Osteoblast (primary cell): ENCODE measurements at regions not wholly inside any gene's neighbourhood (a gene's known extent, or its start where the extent isn't known, plus 50 kb on each side); places are given as distances from the start of the nearest gene placed in this dataset.

Experiments
- DNase-seq: peaks from one replicate; pipeline ENCODE4 v3.0.0; 2011; ENCODE audit warnings: low spot score, mixed read lengths; ENCODE audit not compliant: insufficient read length; ENCODE audit errors: missing footprints
- H2AFZ ChIP-seq: 2 replicates; pipeline ENCODE4 v1.6.0; 2011; ENCODE audit warnings: mild to moderate bottlenecking, low read length
- H3K27ac ChIP-seq: 2 replicates; pipeline ENCODE4 v1.5.1; 2011; ENCODE audit warnings: mild to moderate bottlenecking, low read depth, low read length, moderate library complexity
- H3K27me3 ChIP-seq: 2 replicates; pipeline ENCODE4 v1.6.0; 2012; ENCODE audit warnings: mild to moderate bottlenecking, control low read depth, inconsistent platforms, low read length, moderate library complexity; ENCODE audit not compliant: insufficient read depth
- H3K36me3 ChIP-seq: 2 replicates; pipeline ENCODE4 v1.5.1; 2011; ENCODE audit warnings: mild to moderate bottlenecking, low read length, control low read depth, moderate library complexity; ENCODE audit not compliant: insufficient read depth
- H3K4me1 ChIP-seq: 2 replicates; pipeline ENCODE4 v1.5.1; 2011; ENCODE audit warnings: mild to moderate bottlenecking, low read length, control low read depth, moderate library complexity; ENCODE audit not compliant: insufficient read depth
- H3K4me2 ChIP-seq: 2 replicates; pipeline ENCODE4 v1.6.0; 2011; ENCODE audit warnings: mild to moderate bottlenecking, low read length; ENCODE audit not compliant: insufficient read depth
- H3K4me3 ChIP-seq: fragments of 200-600 bp; sonication (generic); 3 replicates; pipeline ENCODE4 v1.5.1; 2012; ENCODE audit warnings: mild to moderate bottlenecking, low read length, inconsistent platforms; ENCODE audit not compliant: insufficient read depth
- H3K79me2 ChIP-seq: 2 replicates; pipeline ENCODE4 v1.6.0; 2012; ENCODE audit warnings: mild to moderate bottlenecking, low read length, control low read depth, inconsistent platforms; ENCODE audit not compliant: insufficient read depth
- H3K9me3 ChIP-seq: 2 replicates; pipeline ENCODE4 v1.5.1; 2011; ENCODE audit warnings: low read depth, low read length, control low read depth
- H4K20me1 ChIP-seq: 2 replicates; pipeline ENCODE4 v1.6.0; 2012; ENCODE audit warnings: mild to moderate bottlenecking, low read length, control low read depth; ENCODE audit not compliant: insufficient read depth
- TF ChIP-seq, protein P1 (sequence below): IDR thresholded peaks from 2 replicates; pipeline ENCODE4 v1.5.1; 2011; ENCODE audit warnings: mild to moderate bottlenecking, low read depth, low read length, moderate library complexity; ENCODE audit errors: extremely low read depth

DNA sequence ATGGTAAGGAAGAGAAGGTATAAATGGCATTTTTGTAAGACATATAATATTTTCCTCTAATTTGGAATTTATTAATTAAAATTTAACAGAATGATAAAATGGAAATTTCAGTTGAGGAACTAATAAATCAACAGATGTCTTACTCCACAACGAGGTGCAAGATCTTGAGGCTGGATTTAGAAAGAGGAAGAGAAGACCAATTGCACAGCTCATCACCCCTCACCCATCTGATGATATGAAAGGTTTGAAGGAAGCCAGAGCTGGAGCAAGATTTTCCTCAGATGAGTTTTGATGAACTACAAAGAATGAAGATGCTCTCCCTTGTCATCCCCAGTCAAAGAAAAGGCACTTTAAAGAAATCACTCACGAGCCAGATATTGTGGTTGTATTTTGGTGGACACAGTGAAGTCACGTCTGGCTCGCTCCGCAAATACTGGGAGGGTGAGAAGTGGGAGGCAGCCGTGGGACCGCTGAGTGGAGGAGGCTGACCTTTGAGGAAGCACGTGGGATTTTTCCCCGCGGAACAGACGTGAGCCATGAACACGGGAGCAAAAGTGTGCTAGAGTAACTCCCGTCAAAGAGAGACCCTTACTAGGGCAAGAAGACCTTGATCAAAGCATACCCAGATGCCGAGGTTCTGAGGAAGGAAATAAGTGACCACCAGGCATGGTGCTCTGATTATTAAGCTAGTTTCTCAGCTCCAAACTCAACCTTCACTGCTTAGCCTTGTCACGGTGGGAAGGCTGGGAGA lies 511.4 kb downstream of the RNF144A start:
- Histone ChIP-seq H3K27me3 (peaks cover 11% of the 10 kb centered on the region), H3K79me2 (no peaks in the 10 kb centered on the region), H3K36me3 (no peaks in the 10 kb centered on the region), H3K9me3 (no peaks in the 10 kb centered on the region), H4K20me1 (no peaks in the 10 kb centered on the region), H2AFZ (no peak overlapping the region), H3K27ac (no peak overlapping the region), H3K4me2 (no peak overlapping the region), H3K4me1 (no peaks in the 10 kb centered on the region), H3K4me3 (no peak overlapping the region)
- TF ChIP-seq, protein P1, sequence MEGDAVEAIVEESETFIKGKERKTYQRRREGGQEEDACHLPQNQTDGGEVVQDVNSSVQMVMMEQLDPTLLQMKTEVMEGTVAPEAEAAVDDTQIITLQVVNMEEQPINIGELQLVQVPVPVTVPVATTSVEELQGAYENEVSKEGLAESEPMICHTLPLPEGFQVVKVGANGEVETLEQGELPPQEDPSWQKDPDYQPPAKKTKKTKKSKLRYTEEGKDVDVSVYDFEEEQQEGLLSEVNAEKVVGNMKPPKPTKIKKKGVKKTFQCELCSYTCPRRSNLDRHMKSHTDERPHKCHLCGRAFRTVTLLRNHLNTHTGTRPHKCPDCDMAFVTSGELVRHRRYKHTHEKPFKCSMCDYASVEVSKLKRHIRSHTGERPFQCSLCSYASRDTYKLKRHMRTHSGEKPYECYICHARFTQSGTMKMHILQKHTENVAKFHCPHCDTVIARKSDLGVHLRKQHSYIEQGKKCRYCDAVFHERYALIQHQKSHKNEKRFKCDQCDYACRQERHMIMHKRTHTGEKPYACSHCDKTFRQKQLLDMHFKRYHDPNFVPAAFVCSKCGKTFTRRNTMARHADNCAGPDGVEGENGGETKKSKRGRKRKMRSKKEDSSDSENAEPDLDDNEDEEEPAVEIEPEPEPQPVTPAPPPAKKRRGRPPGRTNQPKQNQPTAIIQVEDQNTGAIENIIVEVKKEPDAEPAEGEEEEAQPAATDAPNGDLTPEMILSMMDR, result no peak
- DNase-seq, result peak; percentile 86

DNA sequence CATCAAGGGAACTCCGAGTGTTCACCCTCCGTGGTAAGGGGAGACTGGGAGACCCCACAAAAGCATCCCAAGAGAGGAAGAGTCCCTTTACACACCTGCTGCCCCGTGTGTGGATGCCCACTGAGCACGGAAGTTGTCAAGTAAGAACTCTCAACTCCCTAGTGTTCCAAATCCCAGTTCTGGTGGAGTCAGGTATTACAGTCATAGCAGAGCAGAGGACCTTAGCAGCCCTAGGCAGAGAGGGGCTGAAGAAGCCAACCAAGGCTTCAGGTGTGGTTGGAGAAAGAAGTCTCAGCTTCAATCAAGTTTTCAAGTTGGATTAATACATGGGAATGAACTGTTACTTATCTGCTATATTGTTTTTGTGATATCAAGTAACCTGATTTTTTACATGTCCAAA lies 512.5 kb downstream of the RNF144A start:
- H3K27me3 ChIP-seq, result peaks cover 11% of the 10 kb centered on the region

DNA sequence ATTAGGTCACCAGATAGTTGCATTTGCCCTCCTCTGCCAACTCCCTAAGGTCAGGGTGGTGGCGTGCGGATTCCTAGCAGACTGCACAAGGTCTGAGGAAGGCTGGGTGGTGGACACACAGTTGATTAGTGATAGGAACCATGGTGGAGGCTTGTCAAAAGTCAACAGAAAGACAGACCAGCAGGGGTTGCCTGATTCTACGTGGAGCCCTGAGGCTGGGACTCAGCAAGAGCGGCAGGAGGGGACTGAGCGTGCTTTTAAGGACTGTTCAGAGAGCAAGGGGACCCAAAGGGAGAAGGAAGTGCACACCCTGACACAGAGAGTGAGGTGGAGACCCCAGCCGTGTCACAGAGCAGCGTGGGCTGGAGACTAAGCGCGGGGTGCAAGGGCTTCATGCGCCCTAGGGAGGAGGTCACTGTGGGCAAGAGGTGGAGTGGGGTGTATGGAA lies 513.2 kb downstream of the RNF144A start:
- no peak for DNase-seq
- H3K27me3 ChIP-seq, result peaks cover 11% of the 10 kb centered on the region
- H3K9me3 ChIP-seq, result no peaks in the 10 kb centered on the region
- H3K36me3 ChIP-seq, result no peaks in the 10 kb centered on the region
- H3K4me2 ChIP-seq, result no peak overlapping the region
- no peaks in the 10 kb centered on the region for H3K4me1 ChIP-seq
- TF ChIP-seq, protein P1, result no peak
- no peaks in the 10 kb centered on the region for H4K20me1 ChIP-seq
- H2AFZ ChIP-seq, result no peak overlapping the region
- H3K27ac ChIP-seq, result no peak overlapping the region
- no peaks in the 10 kb centered on the region for H3K79me2 ChIP-seq
- no peak overlapping the region for H3K4me3 ChIP-seq

More for the DNA sequence above, 512.5 kb downstream of the RNF144A start:
- TF ChIP-seq, protein P1, result no peak
- no peak overlapping the region for H3K4me2 ChIP-seq
- no peak overlapping the region for H2AFZ ChIP-seq
- no peaks in the 10 kb centered on the region for H3K79me2 ChIP-seq
- H3K27ac ChIP-seq, result no peak overlapping the region
- no peak for DNase-seq
- no peaks in the 10 kb centered on the region for H3K4me1 ChIP-seq
- no peaks in the 10 kb centered on the region for H3K9me3 ChIP-seq
- no peaks in the 10 kb centered on the region for H4K20me1 ChIP-seq
- H3K4me3 ChIP-seq, result no peak overlapping the region
- H3K36me3 ChIP-seq, result no peaks in the 10 kb centered on the region

DNA sequence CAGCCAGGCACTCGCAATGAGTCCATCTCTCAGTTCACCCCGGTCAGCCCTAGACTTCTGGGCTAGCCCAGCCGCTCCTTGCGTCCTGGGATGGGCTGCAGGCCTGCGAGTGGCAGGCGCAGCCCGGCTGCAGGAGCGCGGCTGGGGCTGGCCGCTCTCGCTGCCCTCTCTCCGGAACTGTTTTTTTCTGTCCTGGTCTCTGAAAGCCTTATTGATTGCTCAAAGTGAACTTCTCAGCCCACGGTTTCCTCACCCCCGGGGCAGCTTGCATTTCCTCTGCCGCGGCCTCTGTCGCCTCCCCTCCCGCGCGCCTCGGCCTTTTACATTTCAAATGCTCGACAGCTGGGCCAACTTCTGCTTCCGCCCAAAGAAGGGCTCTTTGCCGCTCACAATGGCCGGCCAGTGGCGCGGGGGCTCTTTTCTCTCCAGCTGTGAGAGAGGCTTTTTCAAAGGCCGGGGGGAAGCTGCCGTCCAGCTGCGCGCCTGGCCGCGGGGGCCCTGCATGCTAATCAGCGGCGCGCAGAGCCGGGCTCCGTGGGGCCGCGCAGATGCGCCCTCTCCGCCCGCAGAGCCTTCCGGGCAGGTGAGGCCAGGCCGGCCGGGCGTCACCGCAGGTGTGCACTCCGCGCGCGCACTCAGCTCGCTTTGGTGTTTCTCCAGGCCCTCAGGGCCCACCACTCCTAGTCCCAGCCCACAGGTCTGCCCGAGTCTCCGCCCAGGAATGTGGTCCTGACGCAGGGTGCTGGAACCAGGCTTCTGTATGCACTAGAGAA lies 513.8 kb downstream of the RNF144A start:
- peaks cover 7% of the 10 kb centered on the region for H3K27me3 ChIP-seq
- TF ChIP-seq, protein P1, result no peak
- H3K27ac ChIP-seq, result no peak overlapping the region
- H4K20me1 ChIP-seq, result no peaks in the 10 kb centered on the region
- H3K9me3 ChIP-seq, result no peaks in the 10 kb centered on the region
- H2AFZ ChIP-seq, result no peak overlapping the region
- peak overlapping the region; percentile 26 for H3K4me3 ChIP-seq
- DNase-seq, result peak; percentile 61
- H3K4me1 ChIP-seq, result no peaks in the 10 kb centered on the region
- H3K36me3 ChIP-seq, result no peaks in the 10 kb centered on the region
- no peak overlapping the region for H3K4me2 ChIP-seq
- no peaks in the 10 kb centered on the region for H3K79me2 ChIP-seq
